Upper lobe of left lung (tissue), 6 donors: ENCODE measurements at regions not wholly inside any gene's neighbourhood (a gene's known extent, or its start where the extent isn't known, plus 50 kb on each side); places are given as distances from the start of the nearest gene placed in this dataset.

ENCODE experiments used
- ATAC-seq, 2 donors: fragments of 200-7000 bp; cut with Tn5 transposase; one replicate each; pipeline ENCODE4 v1.9.1; 2022; ENCODE audit warnings: mild to moderate bottlenecking in 2 of 2, moderate library complexity in 2 of 2; ENCODE audit not compliant: low FRiP score in 2 of 2
- DNase-seq, 2 donors: peaks; one replicate each; pipeline ENCODE4 v3.0.0-alpha.2; 2019 to 2020
- H3K27ac ChIP-seq, 4 donors: fragments of 200-600 bp; sonication (generic); one replicate each; pipeline ENCODE4 v1.5.1; 2016 to 2019
- H3K27me3 ChIP-seq, 4 donors: fragments of 200-600 bp; sonication (generic); one replicate each; pipeline ENCODE4 v1.5.1; 2017 to 2019
- H3K36me3 ChIP-seq, 4 donors: fragments of 200-600 bp; sonication (generic); one replicate each; pipeline ENCODE4 v1.5.1; 2016 to 2019
- H3K4me1 ChIP-seq, 4 donors: fragments of 200-600 bp; sonication (generic); one replicate each; pipeline ENCODE4 v1.5.1; 2018 to 2019
- H3K4me3 ChIP-seq, 4 donors: fragments of 200-600 bp; sonication (generic); one replicate each; pipeline ENCODE4 v1.5.1; 2017 to 2019; ENCODE audit warnings: mild to moderate bottlenecking in 2 of 4, moderate library complexity in 1 of 4
- H3K9me3 ChIP-seq, 4 donors: fragments of 200-600 bp; sonication (generic); one replicate each; pipeline ENCODE4 v1.5.1; 2018 to 2019
- EP300 ChIP-seq, 4 donors: sonication (generic); formaldehyde crosslinking; IDR thresholded peaks; one replicate each; pipeline ENCODE4 v1.5.1; 2017; ENCODE audit warnings: antibody characterized with exemption in 4 of 4, control low read depth in 2 of 4
- POLR2A ChIP-seq, 4 donors: fragments of 450-650 bp; IDR thresholded peaks; one replicate each; pipeline ENCODE4 v1.5.1; 2016 to 2017; ENCODE audit warnings: antibody characterized with exemption in 4 of 4, mild to moderate bottlenecking in 2 of 4
- POLR2AphosphoS5 ChIP-seq, 2 donors: sonication (generic); formaldehyde crosslinking; IDR thresholded peaks; one replicate each; pipeline ENCODE4 v1.5.1; 2017; ENCODE audit warnings: antibody characterized with exemption in 2 of 2
- WGBS, 2 donors: methylation state at CpG; one replicate each; pipeline ENCODE4 v1.1.5; 2017 to 2018; 5-methylcytosine and 5-hydroxymethylcytosine counted together
- TF ChIP-seq, protein P1 (sequence below), 6 experiments: fragments of 450-650 bp in 4 of 6; fragments of 200-600 bp in 2 of 6; sonication (generic) in 2 of 6; IDR thresholded peaks; one replicate each; pipeline ENCODE4 v1.5.1; 2016 to 2019; ENCODE audit warnings: antibody characterized with exemption in 6 of 6
- donor health status: DM: no; HTN: no; CAD: no; lungs with moderate emphysema.
- donor health status: DM: no; HTN: yes; CAD: no; lungs with severe emphysema.

DNA sequence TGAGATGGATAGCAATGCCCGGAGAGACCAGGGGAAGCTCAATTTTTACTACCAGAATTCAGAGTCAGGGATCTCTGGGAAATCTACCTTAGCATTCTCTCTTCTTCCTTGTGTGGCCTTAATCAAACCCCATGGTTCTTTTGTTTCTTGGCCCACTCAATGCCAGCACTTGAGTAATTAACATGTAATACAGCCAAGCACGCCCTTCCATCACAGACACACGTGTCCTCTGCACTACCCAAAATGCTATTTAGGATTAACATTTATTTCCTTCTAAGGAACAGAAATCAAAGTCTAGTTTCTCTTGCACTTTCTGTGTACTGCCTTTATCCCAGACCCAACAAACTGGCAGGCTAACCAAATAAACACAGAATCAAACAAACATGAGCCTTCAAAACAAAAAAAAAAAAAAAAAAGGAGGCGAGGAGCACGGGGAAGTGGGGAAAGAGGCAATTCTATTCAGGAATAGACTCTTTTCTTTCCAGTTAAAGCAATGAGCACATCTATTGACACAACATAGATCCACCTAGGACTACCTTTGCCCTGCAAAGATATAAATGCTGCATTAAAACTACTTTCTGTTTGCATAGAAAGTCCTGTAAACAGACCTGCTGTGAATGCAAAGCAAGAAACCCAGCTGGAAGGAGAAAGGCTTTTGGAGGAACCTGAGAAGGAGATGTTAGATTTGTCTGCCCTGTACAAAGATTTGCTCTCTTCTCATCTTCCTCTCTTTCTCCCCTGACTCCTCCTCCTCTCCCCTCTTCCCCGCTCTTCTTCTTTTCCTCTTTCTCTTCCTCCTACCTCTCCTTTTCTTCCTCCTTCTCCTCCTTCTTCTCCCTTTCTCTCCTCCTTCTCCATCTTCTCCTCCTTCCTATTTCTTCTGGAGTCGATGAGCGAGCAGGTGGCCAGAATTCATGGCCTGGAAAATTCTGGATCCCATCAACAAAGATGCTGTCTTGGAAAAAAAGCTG is 294.4 kb downstream of the NPIPA8 start:
- H3K36me3 ChIP-seq: no peaks in the 10 kb centered on the region
- H3K9me3 ChIP-seq: no peaks in the 10 kb centered on the region
- no peak overlapping the region for H3K27ac ChIP-seq
- WGBS, 2 donors: 54 to 58% methylated on average over 8 of the region's 8 CpGs
- no peaks in the 10 kb centered on the region for H3K27me3 ChIP-seq
- no peak for ATAC-seq
- H3K4me1 ChIP-seq: no peaks in the 10 kb centered on the region
- H3K4me3 ChIP-seq: no peak overlapping the region
- no peak for DNase-seq
- TF ChIP-seq, protein P1, sequence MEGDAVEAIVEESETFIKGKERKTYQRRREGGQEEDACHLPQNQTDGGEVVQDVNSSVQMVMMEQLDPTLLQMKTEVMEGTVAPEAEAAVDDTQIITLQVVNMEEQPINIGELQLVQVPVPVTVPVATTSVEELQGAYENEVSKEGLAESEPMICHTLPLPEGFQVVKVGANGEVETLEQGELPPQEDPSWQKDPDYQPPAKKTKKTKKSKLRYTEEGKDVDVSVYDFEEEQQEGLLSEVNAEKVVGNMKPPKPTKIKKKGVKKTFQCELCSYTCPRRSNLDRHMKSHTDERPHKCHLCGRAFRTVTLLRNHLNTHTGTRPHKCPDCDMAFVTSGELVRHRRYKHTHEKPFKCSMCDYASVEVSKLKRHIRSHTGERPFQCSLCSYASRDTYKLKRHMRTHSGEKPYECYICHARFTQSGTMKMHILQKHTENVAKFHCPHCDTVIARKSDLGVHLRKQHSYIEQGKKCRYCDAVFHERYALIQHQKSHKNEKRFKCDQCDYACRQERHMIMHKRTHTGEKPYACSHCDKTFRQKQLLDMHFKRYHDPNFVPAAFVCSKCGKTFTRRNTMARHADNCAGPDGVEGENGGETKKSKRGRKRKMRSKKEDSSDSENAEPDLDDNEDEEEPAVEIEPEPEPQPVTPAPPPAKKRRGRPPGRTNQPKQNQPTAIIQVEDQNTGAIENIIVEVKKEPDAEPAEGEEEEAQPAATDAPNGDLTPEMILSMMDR (IDR thresholded peaks at IDR 0.05): no peak
- no peak for TF ChIP-seq POLR2AphosphoS5 (IDR thresholded peaks at IDR 0.05)
- no peak for TF ChIP-seq POLR2A (IDR thresholded peaks at IDR 0.05)
- TF ChIP-seq EP300 (IDR thresholded peaks at IDR 0.05): no peak

DNA sequence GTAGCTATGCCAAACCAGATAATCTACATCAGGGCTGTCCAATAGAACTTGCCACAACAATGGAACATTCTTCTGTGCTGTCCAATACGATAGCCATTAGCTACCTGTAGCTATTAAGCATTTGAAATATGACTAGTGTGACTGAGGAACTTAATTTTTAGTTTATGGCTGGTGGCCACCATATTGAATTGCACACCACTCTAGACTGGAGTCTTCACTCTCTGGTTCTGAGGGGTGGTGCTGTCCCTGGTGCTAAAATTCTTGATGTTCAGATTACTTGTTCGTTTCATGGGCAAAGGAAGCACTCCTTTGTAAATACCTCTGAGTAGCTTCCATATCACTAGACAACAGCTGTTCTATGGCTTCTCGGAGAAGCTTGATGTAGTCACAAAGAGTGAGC is 296.6 kb downstream of the NPIPA8 start:
- TF ChIP-seq EP300 (IDR thresholded peaks at IDR 0.05) (no peak), POLR2AphosphoS5 (IDR thresholded peaks at IDR 0.05) (no peak), POLR2A (IDR thresholded peaks at IDR 0.05) (no peak)
- TF ChIP-seq, protein P1 (IDR thresholded peaks at IDR 0.05): no peak
- Histone ChIP-seq H3K36me3 (no peaks in the 10 kb centered on the region), H3K9me3 (no peaks in the 10 kb centered on the region), H3K27me3 (no peaks in the 10 kb centered on the region), H3K27ac (no peak overlapping the region), H3K4me3 (no peak overlapping the region), H3K4me1 (no peaks in the 10 kb centered on the region)
- WGBS, 2 donors: 79 to 82% methylated on average over 3 of the region's 3 CpGs
- ATAC-seq: no peak
- no peak for DNase-seq

DNA sequence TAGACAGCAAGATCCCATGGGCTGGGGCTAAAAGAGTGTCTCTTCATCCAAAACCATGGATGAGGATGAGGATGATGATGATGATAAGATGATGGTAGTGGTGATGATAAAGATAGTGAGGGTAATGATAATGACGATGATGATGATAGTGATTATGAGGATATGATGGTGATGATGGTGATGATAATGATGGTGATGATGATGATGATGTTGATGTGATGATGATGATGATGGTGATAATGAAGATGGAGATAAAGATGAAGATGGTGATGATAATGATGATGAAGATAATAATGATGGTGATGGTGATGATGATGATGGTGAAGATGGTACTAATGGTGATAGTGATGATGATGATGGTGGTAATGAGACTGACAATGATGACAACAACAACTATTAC is 299.5 kb downstream of the NPIPA8 start:
- Histone ChIP-seq H3K4me1 (no peaks in the 10 kb centered on the region), H3K27ac (no peak overlapping the region), H3K9me3 (no peaks in the 10 kb centered on the region), H3K4me3 (no peak overlapping the region), H3K27me3 (no peaks in the 10 kb centered on the region), H3K36me3 (no peaks in the 10 kb centered on the region)
- ATAC-seq: no peak
- WGBS, 2 donors: 91 to 94% methylated on average over 1 of the region's 1 CpG
- TF ChIP-seq POLR2A (IDR thresholded peaks at IDR 0.05): no peak
- TF ChIP-seq, protein P1 (IDR thresholded peaks at IDR 0.05): no peak
- no peak for TF ChIP-seq POLR2AphosphoS5 (IDR thresholded peaks at IDR 0.05)
- TF ChIP-seq EP300 (IDR thresholded peaks at IDR 0.05): no peak
- DNase-seq: no peak

DNA sequence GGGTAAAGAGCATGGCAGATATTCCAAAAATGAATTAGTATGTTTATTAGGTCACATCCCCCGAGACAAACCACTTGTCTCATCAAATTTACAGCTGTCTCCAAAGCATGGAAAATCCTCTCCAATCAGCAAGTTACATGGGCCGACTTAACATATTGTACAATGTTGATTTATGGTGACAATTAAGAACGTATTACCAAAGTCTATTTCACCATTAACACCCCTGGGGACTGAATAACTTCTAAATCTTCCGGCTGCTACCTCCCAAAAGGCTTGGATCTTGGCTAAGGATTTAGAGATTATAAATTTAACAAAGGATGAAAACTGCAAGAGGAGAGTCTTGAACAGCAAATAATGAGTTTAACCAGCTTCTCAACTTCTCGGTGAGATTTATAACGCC is 311.9 kb downstream of the NPIPA8 start:
- DNase-seq: no peak
- Histone ChIP-seq H3K4me3 (no peak overlapping the region), H3K27ac (no peak overlapping the region), H3K27me3 (no peaks in the 10 kb centered on the region), H3K36me3 (no peaks in the 10 kb centered on the region), H3K4me1 (no peaks in the 10 kb centered on the region), H3K9me3 (no peaks in the 10 kb centered on the region)
- 62 to 65% methylated on average over 6 of the region's 6 CpGs for WGBS, 2 donors
- no peak for TF ChIP-seq POLR2A (IDR thresholded peaks at IDR 0.05)
- TF ChIP-seq, protein P1 (IDR thresholded peaks at IDR 0.05): no peak
- no peak for ATAC-seq

DNA sequence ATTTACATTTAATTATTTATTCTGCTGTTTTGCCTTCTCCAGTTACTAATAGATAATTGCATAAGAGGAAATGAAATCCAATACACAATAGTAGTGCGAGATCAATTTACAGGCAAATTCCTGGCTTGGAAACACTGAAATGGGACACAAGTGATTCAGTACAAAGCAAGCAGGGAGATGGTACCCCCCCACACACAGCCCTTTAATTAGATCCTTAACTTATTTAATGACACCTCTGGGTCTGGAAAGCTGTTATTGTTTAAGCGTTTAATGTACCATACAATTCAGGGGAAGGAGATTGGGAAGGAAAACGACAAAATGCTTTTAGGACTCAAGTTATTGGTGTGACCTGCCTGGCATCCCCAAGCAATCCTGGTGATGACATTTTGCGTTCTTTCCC is 318.2 kb downstream of the NPIPA8 start:
- Histone ChIP-seq H3K4me3 (no peak overlapping the region), H3K36me3 (no peaks in the 10 kb centered on the region), H3K4me1 (no peaks in the 10 kb centered on the region), H3K27me3 (no peaks in the 10 kb centered on the region), H3K27ac (no peak overlapping the region), H3K9me3 (no peaks in the 10 kb centered on the region)
- TF ChIP-seq, protein P1 (IDR thresholded peaks at IDR 0.05): no peak
- TF ChIP-seq POLR2A (IDR thresholded peaks at IDR 0.05) (no peak), POLR2AphosphoS5 (IDR thresholded peaks at IDR 0.05) (no peak), EP300 (IDR thresholded peaks at IDR 0.05) (no peak)
- no peak for ATAC-seq
- DNase-seq: no peak
- WGBS, 2 donors: 59 to 71% methylated on average over 4 of the region's 4 CpGs
